ENCODE measurements at regions not wholly inside any gene's neighbourhood (a gene's known extent, or its start where the extent isn't known, plus 50 kb on each side); places are given as distances from the start of the nearest gene placed in this dataset.
A peak's percentile ranks its signal among the peaks of the same experiment; 100 is the strongest.

GRCh38 chr5:33339413-33339812 lies 101.4 kb upstream of the TARS1 start:
- Histone ChIP-seq H3K4me1 (ENCODE audit: control insufficient read depth, insufficient read depth, low read length) (no peaks in the 10 kb centered on the region), H3K9me3 (ENCODE audit: control insufficient read depth, low read length) (no peaks in the 10 kb centered on the region), H3K27ac (ENCODE audit: low read depth, low read length) (no peak overlapping the region), H3K36me3 (ENCODE audit: control insufficient read depth, insufficient read depth, low read length) (no peaks in the 10 kb centered on the region), H3K4me3 (ENCODE audit: low read length) (no peak overlapping the region), H3K27me3 (ENCODE audit: control insufficient read depth, insufficient read depth, low read length, poor library complexity, severe bottlenecking) (no peaks in the 10 kb centered on the region), H3K9ac (ENCODE audit: extremely low read depth, low read length, poor library complexity, severe bottlenecking) (no peak overlapping the region)
- Mint-ChIP-seq H3K27ac (no peak overlapping the region), H3K4me3 (no peak overlapping the region), H3K4me1 (peaks cover 21% of the 10 kb centered on the region), H3K27me3 (ENCODE audit: insufficient read depth) (no peaks in the 10 kb centered on the region), H3K9me3 (no peaks in the 10 kb centered on the region), H3K36me3 (ENCODE audit: low read depth) (no peaks in the 10 kb centered on the region)
- no peak for DNase-seq
- TF ChIP-seq CTCF (conservative IDR thresholded peaks at IDR 0.05): no peak

- peak; percentile 60 for DNase-seq
- no peak for TF ChIP-seq CTCF (conservative IDR thresholded peaks at IDR 0.05)
- Histone ChIP-seq H3K27ac (ENCODE audit: low read depth, low read length) (no peak overlapping the region), H3K9me3 (ENCODE audit: control insufficient read depth, low read length) (no peaks in the 10 kb centered on the region), H3K9ac (ENCODE audit: extremely low read depth, low read length, poor library complexity, severe bottlenecking) (no peak overlapping the region), H3K27me3 (ENCODE audit: control insufficient read depth, insufficient read depth, low read length, poor library complexity, severe bottlenecking) (no peaks in the 10 kb centered on the region), H3K4me1 (ENCODE audit: control insufficient read depth, insufficient read depth, low read length) (no peaks in the 10 kb centered on the region), H3K4me3 (ENCODE audit: low read length) (no peak overlapping the region), H3K36me3 (ENCODE audit: control insufficient read depth, insufficient read depth, low read length) (no peaks in the 10 kb centered on the region)
- Mint-ChIP-seq H3K4me1 (peaks cover 21% of the 10 kb centered on the region), H3K27me3 (ENCODE audit: insufficient read depth) (no peaks in the 10 kb centered on the region), H3K4me3 (no peak overlapping the region), H3K9me3 (no peaks in the 10 kb centered on the region), H3K36me3 (ENCODE audit: low read depth) (no peaks in the 10 kb centered on the region), H3K27ac (no peak overlapping the region)
- WGBS, 2 experiments (ENCODE audit: insufficient coverage in 1 of 2, insufficient read length in 1 of 2): 34% methylated on average over 3 of the region's 3 CpGs; no CpG with 5 or more reads in 1 of the 2 experiments
These were observed 100.6 kb upstream of the TARS1 start for GRCh38 chr5:33340195-33340594.

GRCh38 chr5:33341351-33341750 lies 99.4 kb upstream of the TARS1 start:
- no peak for DNase-seq
- Mint-ChIP-seq H3K4me3 (no peak overlapping the region), H3K27ac (no peak overlapping the region), H3K9me3 (no peaks in the 10 kb centered on the region), H3K36me3 (ENCODE audit: low read depth) (no peaks in the 10 kb centered on the region), H3K27me3 (ENCODE audit: insufficient read depth) (no peaks in the 10 kb centered on the region), H3K4me1 (peaks cover 21% of the 10 kb centered on the region)
- Histone ChIP-seq H3K9ac (ENCODE audit: extremely low read depth, low read length, poor library complexity, severe bottlenecking) (no peak overlapping the region), H3K4me1 (ENCODE audit: control insufficient read depth, insufficient read depth, low read length) (no peaks in the 10 kb centered on the region), H3K9me3 (ENCODE audit: control insufficient read depth, low read length) (no peaks in the 10 kb centered on the region), H3K36me3 (ENCODE audit: control insufficient read depth, insufficient read depth, low read length) (no peaks in the 10 kb centered on the region), H3K4me3 (ENCODE audit: low read length) (no peak overlapping the region), H3K27ac (ENCODE audit: low read depth, low read length) (no peak overlapping the region), H3K27me3 (ENCODE audit: control insufficient read depth, insufficient read depth, low read length, poor library complexity, severe bottlenecking) (no peaks in the 10 kb centered on the region)
- WGBS, 2 experiments (ENCODE audit: insufficient coverage in 1 of 2, insufficient read length in 1 of 2): 88 to 100% methylated on average over 2 of the region's 4 CpGs
- TF ChIP-seq CTCF (conservative IDR thresholded peaks at IDR 0.05): no peak
